ENCODE measurements at regions not wholly inside any gene's neighbourhood (a gene's known extent, or its start where the extent isn't known, plus 50 kb on each side); places are given as distances from the start of the nearest gene placed in this dataset.
"Not testable (repeated sequence)": the region's sequence is repeated elsewhere in the genome, so short reads cannot be mapped to it uniquely, and the experiment has no call there.

- no peak for DNase-seq
These were observed 161.2 kb downstream of the TTC8 start for GRCh38 chr14:88985654-88986053.

- no peak for DNase-seq
These were observed 161.8 kb downstream of the TTC8 start for GRCh38 chr14:88986146-88986841.

- not testable (repeated sequence) for DNase-seq
These were observed 162.5 kb downstream of the TTC8 start for GRCh38 chr14:88986908-88987307.

DNA sequence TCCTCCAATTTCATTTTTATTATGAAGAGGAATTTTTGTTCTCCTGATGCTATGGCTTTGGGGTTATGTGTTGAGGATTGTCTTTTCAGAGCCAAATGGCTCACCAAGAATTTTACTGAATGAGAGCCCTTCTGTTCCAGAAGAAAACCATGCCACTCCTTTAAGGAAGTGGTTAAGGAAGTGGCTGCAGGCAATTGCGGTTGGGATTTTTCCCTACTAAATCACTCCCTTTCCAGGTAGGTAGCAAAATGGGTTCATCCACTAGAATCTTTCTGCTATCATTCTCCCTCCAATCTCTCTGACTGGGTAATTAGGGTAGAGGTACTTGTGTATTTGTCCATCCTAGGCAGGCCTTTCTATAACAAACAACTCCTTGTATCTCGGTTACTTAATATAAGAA lies 163.1 kb downstream of the TTC8 start:
- DNase-seq, result no peak

- DNase-seq, result no peak
These were observed 165.5 kb downstream of the TTC8 start for GRCh38 chr14:88989911-88990310.

DNA sequence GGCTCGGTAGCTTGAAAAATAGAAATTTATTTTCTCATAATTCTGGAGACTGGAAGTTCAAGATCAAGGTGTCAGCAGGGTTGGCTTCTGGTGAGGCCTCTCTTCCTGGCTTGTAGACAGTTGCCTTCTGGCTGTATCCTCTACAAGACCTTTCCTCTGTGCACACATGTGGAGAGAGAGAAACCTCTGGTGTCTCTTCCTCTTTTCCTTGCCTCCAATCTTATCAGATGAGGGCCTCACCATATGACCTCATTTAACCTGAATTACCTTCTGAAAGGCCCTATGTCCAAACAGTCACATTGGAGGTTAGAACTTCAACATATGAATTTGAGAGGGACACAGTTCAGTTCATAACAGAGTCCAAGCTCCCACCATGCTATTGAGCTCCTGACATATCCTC lies 166.4 kb downstream of the TTC8 start:
- DNase-seq, result no peak

- no peak for DNase-seq
These were observed 167.6 kb downstream of the TTC8 start for GRCh38 chr14:88992011-88992410.

GRCh38 chr14:88993946-88994345 lies 169.5 kb downstream of the TTC8 start:
- DNase-seq, result no peak

DNA sequence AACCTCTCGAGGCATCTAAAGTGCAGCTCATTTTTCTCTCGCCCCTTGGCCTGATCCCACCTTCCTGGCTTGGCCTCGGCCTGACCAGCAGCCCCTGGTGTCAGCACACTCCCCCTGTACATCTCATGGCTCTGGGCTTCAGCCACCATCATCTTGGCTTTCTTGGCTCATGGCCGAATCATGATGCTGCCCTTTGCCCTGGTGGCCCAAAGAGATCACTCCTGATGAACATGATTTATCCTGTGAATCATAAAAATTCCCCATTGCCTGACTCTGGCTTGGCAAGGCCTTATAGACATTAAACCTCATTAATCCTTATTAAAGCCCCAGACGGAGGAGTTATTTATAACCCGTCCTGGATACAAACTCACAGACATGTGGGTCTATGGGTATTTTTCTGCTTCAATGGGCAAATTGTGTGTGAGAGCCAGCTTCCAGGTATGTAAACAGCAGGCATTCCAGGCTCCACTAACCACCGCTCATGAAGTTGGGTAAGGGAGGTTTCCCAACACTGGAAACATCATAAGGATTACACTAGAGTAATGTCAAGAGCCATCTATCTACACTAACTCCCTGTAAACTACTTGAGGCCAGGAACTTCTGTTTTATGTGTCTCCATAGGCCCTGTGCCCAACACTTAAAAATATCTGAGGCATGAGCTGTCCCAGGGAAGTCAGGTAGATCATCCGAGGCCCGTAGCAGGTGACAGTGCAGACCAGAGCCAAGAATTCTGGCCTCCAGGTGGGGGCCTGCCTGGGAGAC lies 171.2 kb downstream of the TTC8 start:
- DNase-seq, result no peak

DNA sequence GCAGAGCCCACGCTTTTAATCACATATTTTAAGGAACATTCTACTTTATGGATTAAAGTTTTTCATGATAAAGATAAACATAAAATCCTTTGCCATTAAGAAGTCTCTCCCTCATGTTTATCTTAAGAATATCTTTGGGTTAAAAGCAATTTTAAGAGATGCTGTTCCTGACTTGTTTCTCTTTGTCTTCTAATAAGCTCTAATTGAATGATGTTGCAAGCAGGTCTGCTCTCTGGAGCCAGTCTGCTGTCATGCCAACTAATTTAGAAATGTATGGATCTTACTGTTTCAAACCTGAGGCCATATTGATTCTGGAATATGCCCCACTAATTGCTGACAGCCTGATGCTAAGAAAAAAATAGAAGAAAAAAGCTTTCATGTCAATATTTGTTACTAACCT lies 173.6 kb downstream of the TTC8 start:
- DNase-seq, result no peak

DNA sequence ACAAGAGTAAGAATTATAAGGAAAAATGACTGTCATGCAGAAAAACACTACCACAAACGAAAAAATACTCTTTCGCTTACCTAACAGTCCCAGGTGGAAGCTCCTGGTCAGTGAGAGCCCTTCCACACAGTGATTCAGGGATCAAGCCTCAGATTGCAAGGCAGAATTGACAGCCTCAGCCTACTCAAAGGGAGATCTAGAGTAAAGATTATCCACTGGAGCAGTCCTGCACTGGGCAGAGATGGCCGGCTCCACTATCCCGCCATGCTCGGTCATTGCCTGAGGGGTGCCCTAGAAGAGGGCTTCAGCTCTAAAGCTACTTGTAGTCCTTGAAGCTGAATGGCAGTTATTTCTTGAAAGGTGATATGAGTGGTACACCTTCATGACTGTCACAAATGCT lies 174.7 kb downstream of the TTC8 start:
- DNase-seq, result no peak

- no peak for DNase-seq
These were observed 175.8 kb downstream of the TTC8 start for GRCh38 chr14:89000007-89000942.

DNA sequence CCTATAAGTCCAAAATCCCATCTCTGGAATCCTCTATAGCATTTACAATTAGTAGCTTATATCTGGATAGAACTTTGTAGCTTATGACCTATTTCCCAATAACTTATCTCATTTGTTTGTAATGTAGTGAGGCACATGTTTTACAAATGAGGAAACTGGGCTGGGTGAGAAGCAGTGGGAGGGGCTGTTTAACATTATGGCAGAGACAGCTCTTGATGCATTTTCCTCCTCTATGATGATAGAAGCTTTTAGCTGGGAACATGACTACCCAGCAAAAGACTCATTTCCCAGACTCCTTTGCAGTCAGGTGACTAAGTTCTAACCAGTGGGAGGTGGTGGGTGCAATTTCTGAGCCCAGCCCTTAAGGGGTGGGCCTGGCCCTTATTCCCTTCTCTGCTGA lies 179.7 kb downstream of the TTC8 start:
- DNase-seq, result no peak

GRCh38 chr14:89007906-89008305 lies 183.5 kb downstream of the TTC8 start:
- DNase-seq, result no peak

GRCh38 chr14:89011355-89012281 lies 187.2 kb downstream of the TTC8 start:
- no peak for DNase-seq

DNA sequence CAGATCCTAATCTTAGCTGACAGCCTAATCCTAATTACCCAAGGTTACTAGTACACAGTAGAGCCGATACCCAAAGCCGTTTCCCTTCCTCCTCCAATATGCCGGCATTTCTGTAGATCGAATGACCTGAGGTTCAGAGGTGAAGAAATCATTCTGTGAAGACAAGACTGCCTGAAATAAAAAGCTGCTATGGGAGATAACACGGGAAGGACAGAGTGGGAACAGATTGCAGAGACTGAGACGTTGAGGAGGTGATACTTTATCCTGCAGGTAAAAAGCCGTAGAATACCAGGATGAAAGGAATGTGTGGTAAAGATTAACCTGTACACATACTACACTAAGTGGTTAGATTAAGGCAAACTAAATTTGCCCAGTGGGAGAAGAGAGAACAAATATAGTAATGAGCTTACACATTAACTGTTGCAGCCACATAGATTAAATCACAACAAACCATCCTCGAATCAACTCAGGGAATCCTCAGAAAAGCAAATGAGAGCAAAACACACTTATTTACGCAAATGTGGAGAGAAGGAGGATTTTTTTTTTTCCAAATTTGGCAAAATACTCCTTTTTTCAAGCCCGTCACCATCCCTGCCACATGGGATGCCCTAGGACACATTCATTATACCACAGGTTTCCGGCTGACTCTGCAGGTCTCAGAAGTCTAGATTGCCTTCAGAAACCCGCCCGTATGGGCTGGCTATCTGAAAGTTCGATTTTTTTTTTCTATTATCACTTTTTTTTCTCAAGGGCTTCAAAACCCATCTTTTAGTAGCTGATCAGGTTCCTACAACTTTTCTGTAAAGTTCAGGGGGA lies 188.0 kb downstream of the TTC8 start:
- no peak for DNase-seq

DNA sequence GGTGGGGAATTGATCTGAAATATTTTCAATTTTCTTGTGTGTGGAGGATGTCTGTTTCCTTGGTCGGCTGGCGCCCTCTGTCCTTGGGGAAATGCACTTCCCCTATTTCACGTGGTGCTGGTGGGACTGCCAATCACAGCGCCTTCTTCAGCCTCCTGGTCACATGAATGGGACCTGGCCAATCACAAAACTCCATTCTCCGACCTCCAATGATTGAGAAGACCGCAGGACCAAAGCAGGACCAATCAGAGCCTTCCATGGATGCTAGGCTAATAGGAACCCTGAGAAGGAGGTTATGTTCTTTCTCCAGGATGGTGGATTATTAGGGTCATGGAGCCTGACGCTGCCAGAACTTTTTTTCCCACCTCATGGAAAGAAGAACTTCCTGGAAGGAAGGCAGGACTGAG lies 188.7 kb downstream of the TTC8 start:
- DNase-seq, result no peak

- DNase-seq, result no peak
These were observed 189.5 kb downstream of the TTC8 start for GRCh38 chr14:89013698-89014568.

DNA sequence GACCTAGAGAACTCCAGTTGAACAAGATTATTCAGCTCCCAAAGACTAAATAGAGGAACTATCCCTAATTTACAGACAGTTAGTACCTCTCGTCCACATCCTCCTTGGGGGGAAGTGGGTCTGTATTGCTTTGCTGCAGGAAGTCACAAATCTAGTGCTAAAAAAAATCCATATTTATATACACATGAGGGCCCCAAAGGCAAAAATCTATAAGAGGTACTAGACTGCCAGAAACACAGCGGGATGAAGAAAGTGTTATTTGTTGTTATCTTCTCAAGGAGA lies 190.1 kb downstream of the TTC8 start:
- DNase-seq, result no peak

GRCh38 chr14:89015016-89015415 lies 190.6 kb downstream of the TTC8 start:
- DNase-seq, result no peak

GRCh38 chr14:89017417-89017816 lies 193.0 kb downstream of the TTC8 start:
- no peak for DNase-seq

Data from CD4-positive, alpha-beta T cell treated with Interleukin-6 for 4 hours (primary cell).